ENCODE measurements at regions not wholly inside any gene's neighbourhood (a gene's known extent, or its start where the extent isn't known, plus 50 kb on each side); places are given as distances from the start of the nearest gene placed in this dataset.

DNA sequence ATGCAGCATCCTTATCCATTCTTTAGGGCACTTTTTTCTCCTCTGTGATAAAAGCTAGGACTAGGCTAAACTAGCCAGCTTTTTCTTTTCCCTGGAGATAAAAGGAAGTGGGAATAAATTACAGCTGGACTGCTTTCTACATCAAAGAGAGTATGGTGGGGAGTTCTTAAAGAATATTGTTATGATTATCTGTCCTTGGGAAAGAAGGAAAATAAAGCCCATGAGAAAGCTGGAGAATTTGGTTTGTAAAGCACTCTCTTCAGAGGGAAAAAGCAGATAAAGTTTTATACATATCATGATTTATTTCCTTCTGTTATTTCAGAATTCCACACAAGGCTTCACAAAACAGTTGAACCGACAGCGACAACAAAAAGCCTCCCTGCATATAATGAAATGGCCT is 923.0 kb downstream of the DIPK2A start:
- no peak for TF ChIP-seq CTCF (IDR thresholded peaks at IDR 0.05)
- TF ChIP-seq POLR2A (IDR thresholded peaks at IDR 0.05) = no peak
